ENCODE measurements at regions not wholly inside any gene's neighbourhood (a gene's known extent, or its start where the extent isn't known, plus 50 kb on each side); places are given as distances from the start of the nearest gene placed in this dataset.

- CTCF ChIA-PET = no interaction called here
- no peak for TF ChIP-seq CTCF (IDR thresholded peaks at IDR 0.05; ENCODE audit: unreplicated experiment)
- H3K27me3 Mint-ChIP-seq (ENCODE audit: unreplicated experiment) = peaks cover 10% of the 10 kb centered on the region
- intact Hi-C loops (cut with micrococcal nuclease; ENCODE audit: unreplicated experiment) = no loop called here
- no peak overlapping the region for H3K4me3 Mint-ChIP-seq (ENCODE audit: low read depth, unreplicated experiment)
- no peak overlapping the region for H3K27ac Mint-ChIP-seq (ENCODE audit: unreplicated experiment)
- DNase-seq = no peak
- no peaks in the 10 kb centered on the region for H3K9me3 Mint-ChIP-seq (ENCODE audit: low read depth, unreplicated experiment)
- H3K4me1 Mint-ChIP-seq (ENCODE audit: low read depth, unreplicated experiment) = no peaks in the 10 kb centered on the region
- H3K36me3 Mint-ChIP-seq (ENCODE audit: insufficient read depth, unreplicated experiment) = no peaks in the 10 kb centered on the region
- BruUV-seq (replicated peaks) = no TSS peak
Measured at GRCh38 chr6:154579046-154579445, 68.6 kb upstream of the CNKSR3 start.

- Mint-ChIP-seq H3K36me3 (ENCODE audit: insufficient read depth, unreplicated experiment) (no peaks in the 10 kb centered on the region), H3K27me3 (ENCODE audit: unreplicated experiment) (peaks cover 10% of the 10 kb centered on the region), H3K9me3 (ENCODE audit: low read depth, unreplicated experiment) (no peaks in the 10 kb centered on the region), H3K4me1 (ENCODE audit: low read depth, unreplicated experiment) (no peaks in the 10 kb centered on the region), H3K4me3 (ENCODE audit: low read depth, unreplicated experiment) (no peak overlapping the region), H3K27ac (ENCODE audit: unreplicated experiment) (no peak overlapping the region)
- CTCF ChIA-PET = no interaction called here
- no peak for DNase-seq
- no TSS peak for BruUV-seq (replicated peaks)
- intact Hi-C loops (cut with micrococcal nuclease; ENCODE audit: unreplicated experiment) = no loop called here
- no peak for TF ChIP-seq CTCF (IDR thresholded peaks at IDR 0.05; ENCODE audit: unreplicated experiment)
Measured at GRCh38 chr6:154579485-154579884, 69.0 kb upstream of the CNKSR3 start.

GRCh38 chr6:154580397-154581135 lies 70.1 kb upstream of the CNKSR3 start:
- no peak for DNase-seq
- intact Hi-C loops (cut with micrococcal nuclease; ENCODE audit: unreplicated experiment) = no loop called here
- TF ChIP-seq CTCF (IDR thresholded peaks at IDR 0.05; ENCODE audit: unreplicated experiment) = no peak
- H3K27me3 Mint-ChIP-seq (ENCODE audit: unreplicated experiment) = peaks cover 10% of the 10 kb centered on the region
- BruUV-seq (replicated peaks) = no TSS peak
- no peaks in the 10 kb centered on the region for H3K36me3 Mint-ChIP-seq (ENCODE audit: insufficient read depth, unreplicated experiment)
- H3K27ac Mint-ChIP-seq (ENCODE audit: unreplicated experiment) = no peak overlapping the region
- H3K9me3 Mint-ChIP-seq (ENCODE audit: low read depth, unreplicated experiment) = no peaks in the 10 kb centered on the region
- CTCF ChIA-PET = interaction anchor here (0.7 kb wide), 1 partner anchor 140 kb away, joined by 3 read pairs; no protein-coding TSS in a partner anchor
- no peak overlapping the region for H3K4me3 Mint-ChIP-seq (ENCODE audit: low read depth, unreplicated experiment)
- H3K4me1 Mint-ChIP-seq (ENCODE audit: low read depth, unreplicated experiment) = no peaks in the 10 kb centered on the region

GRCh38 chr6:154582696-154583095 lies 72.2 kb upstream of the CNKSR3 start:
- Mint-ChIP-seq H3K27ac (ENCODE audit: unreplicated experiment) (no peak overlapping the region), H3K4me3 (ENCODE audit: low read depth, unreplicated experiment) (no peak overlapping the region), H3K4me1 (ENCODE audit: low read depth, unreplicated experiment) (no peaks in the 10 kb centered on the region), H3K36me3 (ENCODE audit: insufficient read depth, unreplicated experiment) (no peaks in the 10 kb centered on the region), H3K27me3 (ENCODE audit: unreplicated experiment) (no peaks in the 10 kb centered on the region), H3K9me3 (ENCODE audit: low read depth, unreplicated experiment) (no peaks in the 10 kb centered on the region)
- CTCF ChIA-PET = no interaction called here
- intact Hi-C loops (cut with micrococcal nuclease; ENCODE audit: unreplicated experiment) = no loop called here
- BruUV-seq (replicated peaks) = no TSS peak
- no peak for TF ChIP-seq CTCF (IDR thresholded peaks at IDR 0.05; ENCODE audit: unreplicated experiment)
- DNase-seq = no peak

Data from Calu3 (cell line).